GM19467 (cell line): ENCODE measurements at regions not wholly inside any gene's neighbourhood (a gene's known extent, or its start where the extent isn't known, plus 50 kb on each side); places are given as distances from the start of the nearest gene placed in this dataset.

Experiments
- ATAC-seq: cut with Tn5 transposase; IDR thresholded peaks from one replicate; pipeline ENCODE4 v1.9.1; 2021; ENCODE audit warnings: mild to moderate bottlenecking, moderate library complexity; ENCODE audit not compliant: unreplicated experiment

DNA sequence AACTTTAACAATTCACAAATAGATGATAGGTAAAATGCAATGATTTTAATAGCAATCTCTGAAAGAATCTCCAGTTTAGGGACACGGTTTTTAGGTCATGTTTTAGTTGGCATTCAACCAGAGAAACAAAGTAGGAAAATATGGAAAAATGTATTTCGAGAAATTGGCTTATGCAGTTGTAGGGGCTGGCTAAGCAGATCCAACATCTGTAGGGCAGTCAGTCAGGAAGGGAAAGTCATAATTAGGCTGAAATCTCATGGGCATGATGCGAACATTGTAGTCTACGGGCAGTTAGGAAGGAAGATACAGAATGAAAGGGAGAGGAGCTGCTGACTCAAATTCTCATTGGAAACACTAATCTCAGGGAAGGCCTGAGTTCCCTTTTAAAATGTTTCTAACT lies 1276.0 kb upstream of the ADGRL4 start:
- ATAC-seq, result no peak

DNA sequence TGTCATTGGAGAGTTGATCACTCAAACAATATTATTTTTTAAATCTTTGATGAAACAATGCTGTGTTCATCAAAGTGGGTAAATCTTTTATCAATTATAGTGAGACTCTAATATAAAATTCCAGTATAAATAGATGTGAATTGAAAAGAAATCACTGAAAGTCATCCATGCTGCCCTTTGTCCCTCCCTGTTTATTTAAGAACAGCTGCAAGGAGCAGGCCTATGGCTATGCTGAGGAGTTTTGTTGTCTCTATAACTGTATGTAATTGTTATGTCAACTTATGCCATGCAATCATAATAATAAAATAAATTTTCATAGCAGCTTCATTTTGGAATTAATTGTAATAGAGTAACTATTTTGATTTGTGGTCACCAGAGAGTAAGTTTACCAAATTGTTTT lies 1272.4 kb upstream of the ADGRL4 start:
- ATAC-seq, result no peak

GRCh38 chr1:80274256-80274655 lies 1267.7 kb upstream of the ADGRL4 start:
- ATAC-seq, result no peak

DNA sequence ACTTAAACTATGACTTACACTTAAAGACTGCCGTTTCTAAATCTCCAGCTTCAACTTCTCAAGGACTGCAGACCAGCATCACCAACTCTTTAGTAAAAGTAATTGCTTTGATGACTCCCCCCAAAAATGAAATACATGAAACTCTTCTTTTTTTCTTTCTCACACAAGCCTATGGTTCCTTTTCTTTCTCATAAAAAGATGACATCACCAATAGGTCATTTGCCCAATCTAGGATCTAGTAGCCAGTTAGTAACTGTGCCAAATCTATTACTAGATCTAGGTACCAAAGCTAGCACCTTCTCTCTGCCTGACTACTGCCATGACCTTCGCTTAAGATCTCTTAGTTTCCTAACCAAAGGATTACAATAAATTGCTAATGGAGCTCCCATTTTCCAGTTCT lies 1266.0 kb upstream of the ADGRL4 start:
- no peak for ATAC-seq

DNA sequence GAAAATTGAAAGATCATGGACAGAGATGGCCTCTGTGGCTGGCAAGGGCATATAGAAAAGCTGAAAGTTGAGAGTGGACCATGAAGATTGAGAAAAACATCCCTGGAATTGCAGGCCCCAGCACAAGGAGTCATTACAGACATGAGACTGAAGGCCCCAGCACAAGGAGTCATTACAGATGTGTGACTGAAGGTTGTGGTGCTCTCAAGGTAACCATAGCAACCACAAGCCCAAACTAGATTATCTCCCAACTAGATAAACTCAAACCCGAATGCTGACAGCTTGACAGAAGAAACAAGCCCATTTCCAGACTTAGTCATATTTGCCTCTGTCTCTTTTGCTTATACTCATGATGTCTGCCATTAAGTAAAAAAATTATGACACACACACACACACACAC lies 1252.1 kb upstream of the ADGRL4 start:
- ATAC-seq, result no peak

DNA sequence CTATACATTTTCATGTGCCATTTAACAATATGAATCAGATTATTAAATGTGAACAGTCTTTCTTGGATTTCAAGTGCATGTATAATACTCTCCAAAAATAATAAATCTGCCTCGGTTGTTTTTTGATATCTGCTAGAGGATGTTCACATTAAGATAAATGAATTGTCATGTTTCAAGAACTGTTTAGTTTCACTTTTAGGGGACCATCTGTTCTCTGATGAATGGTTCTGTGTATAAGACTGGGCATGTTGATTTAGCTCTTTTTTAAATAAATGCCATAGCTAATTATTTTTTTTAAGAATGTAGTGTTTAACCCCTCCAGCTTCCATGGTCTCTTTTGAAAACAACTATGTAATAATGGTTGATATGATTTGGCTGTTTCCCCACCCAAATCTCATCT lies 1245.1 kb upstream of the ADGRL4 start:
- ATAC-seq, result no peak

DNA sequence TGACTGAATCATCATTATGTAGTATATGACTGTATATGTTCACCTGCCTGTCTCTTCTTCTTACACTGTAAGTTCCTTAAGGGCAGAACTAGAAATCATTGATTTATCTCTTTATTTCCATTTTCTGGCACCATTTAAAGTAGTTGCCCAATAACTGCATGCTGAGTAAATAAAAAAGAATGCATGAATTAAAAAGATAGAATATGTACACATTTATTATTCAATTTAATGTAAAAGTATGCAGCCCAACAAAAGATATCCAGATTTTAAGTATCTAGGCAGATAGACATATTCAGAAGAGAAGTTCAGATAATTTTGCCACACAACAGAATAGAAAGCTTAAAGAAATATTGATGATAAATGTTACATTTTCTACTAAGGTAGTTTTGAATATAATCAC lies 1244.6 kb upstream of the ADGRL4 start:
- no peak for ATAC-seq

- no peak for ATAC-seq
Observed at GRCh38 chr1:80250573-80251168, 1244.1 kb upstream of the ADGRL4 start.

- no peak for ATAC-seq
Observed at GRCh38 chr1:80249699-80250098, 1243.2 kb upstream of the ADGRL4 start.

DNA sequence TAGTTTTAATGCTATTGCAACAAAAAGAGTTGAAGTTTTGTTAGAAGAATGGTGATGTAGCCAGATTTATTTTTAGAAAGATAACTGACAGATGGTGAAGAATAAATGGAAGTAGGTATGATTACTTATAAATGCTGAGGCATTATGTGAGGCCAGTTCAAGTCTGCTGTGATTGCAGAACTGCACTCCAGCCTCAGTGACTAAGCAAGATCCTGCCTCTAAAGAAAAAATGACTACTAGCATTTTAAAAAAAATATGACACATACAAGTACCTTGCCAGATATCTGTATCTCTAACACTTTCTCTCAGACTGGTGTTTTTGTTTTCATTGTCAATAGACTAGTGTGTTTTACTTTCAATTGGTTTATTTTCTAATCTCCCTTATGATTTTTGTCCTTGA lies 1242.4 kb upstream of the ADGRL4 start:
- ATAC-seq, result no peak

GRCh38 chr1:80245813-80246212 lies 1239.3 kb upstream of the ADGRL4 start:
- no peak for ATAC-seq

DNA sequence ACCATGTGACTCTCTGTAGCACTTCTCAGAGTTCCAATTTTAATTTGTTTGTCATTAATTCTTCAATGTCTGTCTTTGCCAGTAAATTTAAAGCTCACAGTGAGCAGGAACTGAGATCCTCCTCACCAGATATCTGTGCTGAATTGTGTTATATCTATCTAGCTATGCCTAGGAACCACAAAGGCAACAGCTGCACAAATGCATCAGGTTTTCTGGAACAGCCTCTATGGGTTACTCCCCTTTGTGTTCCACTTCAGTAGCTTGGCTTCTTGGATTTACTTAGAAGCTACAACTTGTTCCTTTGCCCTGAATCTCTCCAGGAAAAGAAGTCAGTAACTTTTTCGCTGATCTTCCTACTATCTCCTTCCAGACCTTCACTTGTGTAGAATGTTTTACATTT lies 1237.8 kb upstream of the ADGRL4 start:
- ATAC-seq, result no peak

GRCh38 chr1:80241566-80241965 lies 1235.0 kb upstream of the ADGRL4 start:
- no peak for ATAC-seq

GRCh38 chr1:80225510-80225909 lies 1219.0 kb upstream of the ADGRL4 start:
- no peak for ATAC-seq

DNA sequence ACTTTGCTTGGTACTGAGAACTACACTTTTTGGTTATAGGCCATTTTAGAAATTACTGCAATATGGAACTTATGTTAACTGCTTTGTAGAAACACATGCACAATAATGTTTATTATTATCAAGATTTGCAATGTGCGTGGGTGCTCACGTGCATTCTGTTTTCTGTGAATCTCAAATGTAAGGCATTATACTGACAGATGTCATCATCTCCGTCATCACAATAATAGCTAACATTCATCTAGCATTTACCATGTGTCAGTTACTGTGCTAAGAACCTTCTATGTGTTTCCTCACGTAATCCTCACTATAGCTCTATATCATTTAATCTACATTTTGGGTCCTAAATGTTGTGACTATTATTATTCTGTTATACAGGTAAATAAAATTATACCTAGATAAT lies 1214.8 kb upstream of the ADGRL4 start:
- no peak for ATAC-seq

DNA sequence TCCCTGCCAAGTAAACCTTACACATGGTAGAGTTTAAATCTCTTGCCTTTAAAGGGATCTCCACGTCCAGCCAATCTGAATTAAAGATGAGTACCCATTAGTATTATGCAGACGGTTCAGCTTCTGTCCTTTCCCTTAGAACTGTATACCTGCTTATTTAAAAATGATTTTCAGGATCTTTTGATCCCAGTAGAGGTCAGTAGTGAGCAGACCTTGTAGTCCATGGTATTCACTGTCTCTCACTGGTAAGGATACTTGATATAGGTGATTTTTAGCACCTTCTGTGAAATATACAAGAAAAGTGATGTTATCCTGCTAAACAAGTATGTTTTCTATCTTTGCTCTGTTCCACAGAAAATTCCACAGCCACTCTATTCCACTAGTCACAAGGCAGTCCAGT lies 1211.6 kb upstream of the ADGRL4 start:
- peak; percentile 71 for ATAC-seq

DNA sequence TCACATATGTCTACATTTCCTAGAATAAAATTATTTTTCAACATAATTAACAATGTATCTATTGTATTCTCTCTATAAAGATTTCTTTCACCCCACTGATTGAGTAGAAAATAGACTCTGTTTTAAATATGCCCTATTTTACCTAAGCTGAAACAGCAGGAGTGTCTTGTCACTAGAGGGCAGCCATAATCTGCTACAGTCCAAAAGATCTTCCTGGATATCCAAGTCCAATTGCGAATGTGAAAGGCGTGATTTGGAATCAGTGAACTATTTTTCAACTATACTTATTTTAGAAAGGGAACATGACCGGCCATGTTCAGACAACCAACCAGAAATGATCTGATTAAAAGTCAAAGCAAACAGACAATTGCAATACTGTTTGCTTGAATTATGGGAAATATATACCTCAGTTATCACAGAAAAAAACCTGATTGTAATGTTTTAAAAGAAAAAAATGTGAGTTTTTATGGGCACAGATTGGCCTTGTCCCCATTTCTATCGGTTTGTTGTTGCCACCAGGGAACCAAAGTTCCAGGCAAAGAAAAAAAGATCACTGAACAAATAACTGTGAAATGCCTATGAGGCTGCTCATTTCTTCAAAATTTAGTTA lies 1211.0 kb upstream of the ADGRL4 start:
- ATAC-seq, result no peak

DNA sequence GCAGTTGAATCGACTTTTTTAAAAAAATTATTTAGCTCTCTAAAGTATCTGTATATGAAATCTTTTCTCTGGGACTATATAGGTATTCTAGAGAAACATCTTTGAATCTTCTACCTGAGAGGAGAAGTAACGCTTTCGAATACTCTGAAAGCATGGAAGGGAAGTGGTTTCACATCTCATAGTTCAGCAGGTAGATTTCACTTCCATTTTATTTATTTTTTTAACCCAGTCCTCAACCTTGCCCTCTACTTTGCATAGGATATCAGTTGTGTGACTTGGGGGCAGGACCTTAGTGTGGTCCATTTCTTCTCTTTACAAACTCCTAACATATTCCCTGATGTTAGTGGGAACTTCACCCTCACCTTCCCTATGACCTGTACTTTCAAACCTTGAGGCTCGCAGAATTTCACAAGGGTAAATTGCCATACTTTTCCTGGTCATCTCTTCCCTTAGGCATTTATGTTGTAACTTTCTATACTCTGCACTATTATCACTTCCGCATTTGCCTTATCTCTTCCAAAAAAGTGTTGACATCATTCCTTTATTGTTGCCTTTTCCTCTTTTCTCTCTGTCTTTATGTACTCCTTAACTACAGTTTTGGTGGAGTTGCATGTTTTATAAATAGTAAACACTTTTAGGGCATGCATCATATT lies 1208.5 kb upstream of the ADGRL4 start:
- ATAC-seq, result peak; percentile 78

DNA sequence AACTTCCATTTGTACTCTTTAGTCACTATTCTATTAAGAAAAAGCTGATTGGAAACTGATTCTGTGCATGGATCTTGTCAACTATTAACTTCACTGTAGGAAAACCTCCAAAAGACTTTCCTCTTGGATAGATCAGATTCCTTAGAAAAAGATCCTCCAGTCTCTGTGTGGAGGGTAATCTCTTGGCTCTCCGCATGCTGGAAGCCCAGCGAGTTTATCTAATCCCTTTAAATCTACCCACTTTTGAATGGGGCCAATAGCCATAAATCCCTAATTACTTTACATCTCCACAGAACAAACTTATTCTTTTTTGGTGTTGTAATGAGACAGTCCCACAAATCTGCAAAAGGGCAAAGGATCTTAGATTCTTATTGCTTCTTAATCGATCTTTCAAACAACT lies 1206.4 kb upstream of the ADGRL4 start:
- ATAC-seq, result no peak

DNA sequence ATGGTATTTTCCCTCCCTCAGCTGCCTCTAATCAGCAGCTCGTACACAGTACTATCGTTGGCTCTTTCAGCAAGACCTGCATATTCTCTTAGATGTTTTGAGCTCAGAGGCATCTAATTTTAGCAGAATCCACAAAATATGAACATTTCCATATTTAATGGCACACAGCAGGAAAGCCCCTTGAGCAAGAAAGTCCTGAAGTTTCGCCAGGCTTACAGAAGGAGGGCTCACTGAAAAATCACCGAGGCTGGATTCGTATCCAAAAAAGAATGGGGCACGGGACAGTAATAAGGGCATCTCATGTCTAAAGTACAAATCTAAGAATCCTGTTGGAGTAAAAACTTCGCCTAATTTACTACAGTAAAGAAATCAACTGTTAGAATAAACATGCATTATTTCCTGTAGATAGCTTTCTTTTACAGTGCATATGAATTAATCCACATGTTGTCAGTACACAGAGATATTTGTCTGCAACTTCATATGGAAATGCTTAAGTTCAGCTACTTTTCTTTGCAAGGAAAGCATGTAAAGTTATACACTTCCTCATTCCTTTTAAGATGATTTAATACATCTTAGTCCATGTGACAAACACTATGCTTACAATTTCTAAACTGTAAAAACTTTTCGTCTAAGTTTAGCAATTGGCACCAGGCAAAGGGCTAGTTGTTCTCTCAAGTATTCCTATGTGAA lies 1205.3 kb upstream of the ADGRL4 start:
- ATAC-seq, result no peak

DNA sequence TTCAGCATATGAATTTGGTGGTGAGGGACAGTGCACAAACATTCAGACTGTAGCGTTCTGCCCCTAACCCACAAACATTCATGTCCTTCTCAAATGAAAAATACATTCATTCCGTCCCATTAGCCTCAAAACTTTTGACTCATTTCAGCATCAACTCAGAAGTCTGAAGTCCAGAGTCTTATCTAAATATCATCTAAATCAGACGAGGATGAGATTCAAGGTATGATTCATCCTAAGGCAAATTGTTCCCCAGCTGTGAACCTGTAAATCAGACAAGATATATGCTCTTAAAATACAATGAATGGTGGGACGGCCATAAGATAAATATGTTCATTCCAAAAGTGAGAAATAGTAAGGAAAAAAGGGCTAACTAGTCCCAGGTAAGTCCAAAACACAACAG lies 1195.6 kb upstream of the ADGRL4 start:
- no peak for ATAC-seq

- ATAC-seq, result no peak
Observed at GRCh38 chr1:80194221-80194620, 1187.7 kb upstream of the ADGRL4 start.
